ENCODE measurements at regions not wholly inside any gene's neighbourhood (a gene's known extent, or its start where the extent isn't known, plus 50 kb on each side); places are given as distances from the start of the nearest gene placed in this dataset.

- TF ChIP-seq RELA (CRISPR knock-in tag; IDR thresholded peaks at IDR 0.05; ENCODE audit: borderline replicate concordance) (no peak), MYBL2 (CRISPR knock-in tag; IDR thresholded peaks at IDR 0.05) (no peak)
Measured at GRCh38 chr14:58846682-58847465, 209.1 kb downstream of the DACT1 start (continued).

GRCh38 chr14:58848365-58848764, 210.6 kb downstream of the DACT1 start:
- Mint-ChIP-seq H3K4me1 (peaks cover 6% of the 10 kb centered on the region; the same call in 1 of the 2 replicates), H3K9me3 (no peaks in the 10 kb centered on the region), H3K36me3 (no peaks in the 10 kb centered on the region), H3K27ac (no peak overlapping the region), H3K27me3 (ENCODE audit: low read depth) (no peaks in the 10 kb centered on the region), H3K4me3 (no peak overlapping the region)
- POLR2A ChIA-PET: no interaction called here
- CTCF ChIA-PET: no interaction called here
- ATAC-seq (no peak), DNase-seq (ENCODE audit: low spot score) (no peak)
- peak; percentile 44; the same call in 1 of the 2 replicates for TF ChIP-seq HMGA2 (CRISPR knock-in tag; IDR thresholded peaks at IDR 0.05)
- no peak for TF ChIP-seq ETV6 (CRISPR knock-in tag; IDR thresholded peaks at IDR 0.05)

- peaks cover 6% of the 10 kb centered on the region; the same call in 1 of the 2 replicates for H3K4me1 Mint-ChIP-seq
- TF ChIP-seq ZNF532 (CRISPR knock-in tag; IDR thresholded peaks at IDR 0.05; ENCODE audit: borderline replicate concordance): no peak
- TF ChIP-seq IRF2 (CRISPR knock-in tag; IDR thresholded peaks at IDR 0.05; ENCODE audit: borderline replicate concordance, low read depth): no peak
- TF ChIP-seq, protein P1, sequence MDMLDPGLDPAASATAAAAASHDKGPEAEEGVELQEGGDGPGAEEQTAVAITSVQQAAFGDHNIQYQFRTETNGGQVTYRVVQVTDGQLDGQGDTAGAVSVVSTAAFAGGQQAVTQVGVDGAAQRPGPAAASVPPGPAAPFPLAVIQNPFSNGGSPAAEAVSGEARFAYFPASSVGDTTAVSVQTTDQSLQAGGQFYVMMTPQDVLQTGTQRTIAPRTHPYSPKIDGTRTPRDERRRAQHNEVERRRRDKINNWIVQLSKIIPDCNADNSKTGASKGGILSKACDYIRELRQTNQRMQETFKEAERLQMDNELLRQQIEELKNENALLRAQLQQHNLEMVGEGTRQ (CRISPR knock-in tag; IDR thresholded peaks at IDR 0.05): no peak
- TF ChIP-seq ATF2 (CRISPR knock-in tag; IDR thresholded peaks at IDR 0.05; ENCODE audit: borderline replicate concordance, low read depth): no peak
- no peak for TF ChIP-seq ZNF263 (CRISPR knock-in tag; IDR thresholded peaks at IDR 0.05; ENCODE audit: low read depth)
- TF ChIP-seq JAZF1 (CRISPR knock-in tag; IDR thresholded peaks at IDR 0.05): no peak
- no peak for TF ChIP-seq NR1H2 (CRISPR knock-in tag; IDR thresholded peaks at IDR 0.05)
- TF ChIP-seq ZBTB21 (CRISPR knock-in tag; IDR thresholded peaks at IDR 0.05; ENCODE audit: borderline replicate concordance): no peak
- TF ChIP-seq, protein P2, sequence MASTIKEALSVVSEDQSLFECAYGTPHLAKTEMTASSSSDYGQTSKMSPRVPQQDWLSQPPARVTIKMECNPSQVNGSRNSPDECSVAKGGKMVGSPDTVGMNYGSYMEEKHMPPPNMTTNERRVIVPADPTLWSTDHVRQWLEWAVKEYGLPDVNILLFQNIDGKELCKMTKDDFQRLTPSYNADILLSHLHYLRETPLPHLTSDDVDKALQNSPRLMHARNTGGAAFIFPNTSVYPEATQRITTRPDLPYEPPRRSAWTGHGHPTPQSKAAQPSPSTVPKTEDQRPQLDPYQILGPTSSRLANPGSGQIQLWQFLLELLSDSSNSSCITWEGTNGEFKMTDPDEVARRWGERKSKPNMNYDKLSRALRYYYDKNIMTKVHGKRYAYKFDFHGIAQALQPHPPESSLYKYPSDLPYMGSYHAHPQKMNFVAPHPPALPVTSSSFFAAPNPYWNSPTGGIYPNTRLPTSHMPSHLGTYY (CRISPR knock-in tag; IDR thresholded peaks at IDR 0.05): no peak
- no peak for TF ChIP-seq ZMAT4 (CRISPR knock-in tag; IDR thresholded peaks at IDR 0.05)
- no peak for TF ChIP-seq GABPB1 (CRISPR knock-in tag; IDR thresholded peaks at IDR 0.05)
- TF ChIP-seq ZNF416 (CRISPR knock-in tag; IDR thresholded peaks at IDR 0.05): no peak
- TF ChIP-seq MXD4 (CRISPR knock-in tag; IDR thresholded peaks at IDR 0.05; ENCODE audit: borderline replicate concordance): no peak
- no peak for TF ChIP-seq MLX (CRISPR knock-in tag; IDR thresholded peaks at IDR 0.05)
- no peak for TF ChIP-seq RORB (CRISPR knock-in tag; IDR thresholded peaks at IDR 0.05)
- no peak for TF ChIP-seq ZBTB43 (CRISPR knock-in tag; IDR thresholded peaks at IDR 0.05)
- no peaks in the 10 kb centered on the region for H3K36me3 Mint-ChIP-seq
- H3K9me3 Mint-ChIP-seq: no peaks in the 10 kb centered on the region
- no peak overlapping the region for H3K4me3 Mint-ChIP-seq
- DNase-seq (ENCODE audit: low spot score) (no peak), ATAC-seq (no peak)
- H3K27ac Mint-ChIP-seq: no peak overlapping the region
- H3K27me3 Mint-ChIP-seq (ENCODE audit: low read depth): no peaks in the 10 kb centered on the region
- POLR2A ChIA-PET: no interaction called here
- CTCF ChIA-PET: interaction anchor here (0.7 to 0.8 kb wide), 2 partner anchors 21 to 348 kb away, joined by 3 read pairs; no protein-coding TSS in a partner anchor
Measured at GRCh38 chr14:58849601-58850000, 211.8 kb downstream of the DACT1 start.
